NCI-H1694 treated with DMSO at 0.1 percent for 48 hours (cell line): ENCODE measurements at regions not wholly inside any gene's neighbourhood (a gene's known extent, or its start where the extent isn't known, plus 50 kb on each side); places are given as distances from the start of the nearest gene placed in this dataset.

ENCODE experiments used
- DNase-seq: peaks from one replicate; lab custom pipeline; 2025; lab: John Stamatoyannopoulos, UW

- no peak for DNase-seq
Measured at GRCh38 chr2:48140586-48140985, 173.9 kb upstream of the FOXN2 start.

GRCh38 chr2:48144777-48145176 lies 169.7 kb upstream of the FOXN2 start:
- no peak for DNase-seq

GRCh38 chr2:48145845-48146452 lies 168.5 kb upstream of the FOXN2 start:
- no peak for DNase-seq

- no peak for DNase-seq
Measured at GRCh38 chr2:48146552-48146951, 167.9 kb upstream of the FOXN2 start.

GRCh38 chr2:48147719-48148118 lies 166.8 kb upstream of the FOXN2 start:
- DNase-seq = no peak

- no peak for DNase-seq
Measured at GRCh38 chr2:48148841-48149430, 165.5 kb upstream of the FOXN2 start.

- no peak for DNase-seq
Measured at GRCh38 chr2:48157150-48157549, 157.3 kb upstream of the FOXN2 start.

GRCh38 chr2:48161628-48162027 lies 152.9 kb upstream of the FOXN2 start:
- no peak for DNase-seq

GRCh38 chr2:48162742-48163141 lies 151.7 kb upstream of the FOXN2 start:
- no peak for DNase-seq

GRCh38 chr2:48165070-48165753 lies 149.3 kb upstream of the FOXN2 start:
- no peak for DNase-seq

- no peak for DNase-seq
Measured at GRCh38 chr2:48169141-48169592, 145.3 kb upstream of the FOXN2 start.

- DNase-seq = no peak
Measured at GRCh38 chr2:48170281-48170680, 144.2 kb upstream of the FOXN2 start.

GRCh38 chr2:48173141-48173540 lies 141.3 kb upstream of the FOXN2 start:
- DNase-seq = no peak

- no peak for DNase-seq
Measured at GRCh38 chr2:48174503-48174902, 140.0 kb upstream of the FOXN2 start.

GRCh38 chr2:48175254-48175653 lies 139.2 kb upstream of the FOXN2 start:
- DNase-seq = no peak

- DNase-seq = no peak
Measured at GRCh38 chr2:48175656-48176055, 138.8 kb upstream of the FOXN2 start.

- DNase-seq = no peak
Measured at GRCh38 chr2:48176876-48177275, 137.6 kb upstream of the FOXN2 start.

GRCh38 chr2:48178611-48179010 lies 135.9 kb upstream of the FOXN2 start:
- DNase-seq = no peak

GRCh38 chr2:48180557-48180956 lies 133.9 kb upstream of the FOXN2 start:
- no peak for DNase-seq

GRCh38 chr2:48183276-48183675 lies 131.2 kb upstream of the FOXN2 start:
- no peak for DNase-seq

- DNase-seq = no peak
Measured at GRCh38 chr2:48183991-48184390, 130.5 kb upstream of the FOXN2 start.

- no peak for DNase-seq
Measured at GRCh38 chr2:48187503-48187902, 127.0 kb upstream of the FOXN2 start.

- no peak for DNase-seq
Measured at GRCh38 chr2:48189552-48190228, 124.8 kb upstream of the FOXN2 start.
